Vagina (tissue), 2 donors: ENCODE measurements at regions not wholly inside any gene's neighbourhood (a gene's known extent, or its start where the extent isn't known, plus 50 kb on each side); places are given as distances from the start of the nearest gene placed in this dataset.

Experiments used
- POLR2A ChIP-seq, 2 donors: fragments of 450-650 bp; IDR thresholded peaks; one replicate each; pipeline ENCODE4 v1.6.1; 2017; ENCODE audit warnings: antibody characterized with exemption in 2 of 2, mild to moderate bottlenecking in 2 of 2, moderate library complexity in 2 of 2
- POLR2AphosphoS5 ChIP-seq, 2 donors: sonication (generic); formaldehyde crosslinking; IDR thresholded peaks; one replicate each; pipeline ENCODE4 v1.9.0; 2017; ENCODE audit warnings: antibody characterized with exemption in 2 of 2, mild to moderate bottlenecking in 2 of 2, low read depth in 1 of 2; ENCODE audit not compliant: insufficient read depth in 1 of 2
- TF ChIP-seq, protein P1 (sequence below), 3 experiments: fragments of 450-650 bp in 2 of 3; fragments of 200-600 bp in 1 of 3; sonication (generic) in 1 of 3; IDR thresholded peaks; one replicate each; pipeline ENCODE4 v1.5.1; 2017 to 2019; ENCODE audit warnings: antibody characterized with exemption in 3 of 3, mild to moderate bottlenecking in 2 of 3, moderate library complexity in 2 of 3

DNA sequence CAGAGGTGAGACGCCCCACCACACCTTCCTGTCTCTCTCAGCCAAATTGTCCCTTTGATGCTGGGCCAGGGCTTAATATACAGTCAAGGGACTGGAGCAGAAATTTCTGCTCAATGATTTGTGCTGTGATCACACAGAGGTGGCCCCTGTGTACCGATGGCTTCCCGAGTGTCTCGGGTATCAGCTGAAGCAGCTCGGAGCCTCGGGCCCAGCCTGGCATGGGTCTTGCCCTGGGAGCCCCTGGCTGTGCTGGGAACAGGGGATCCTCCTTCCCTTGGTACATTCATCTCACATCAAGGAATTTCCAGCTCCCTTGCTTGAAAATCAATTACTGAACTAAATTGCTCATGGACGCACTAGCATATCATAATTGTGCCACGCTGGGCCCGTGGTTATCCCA is 148.8 kb upstream of the C1orf174 start:
- TF ChIP-seq POLR2A (IDR thresholded peaks at IDR 0.05): no peak
- TF ChIP-seq, protein P1, sequence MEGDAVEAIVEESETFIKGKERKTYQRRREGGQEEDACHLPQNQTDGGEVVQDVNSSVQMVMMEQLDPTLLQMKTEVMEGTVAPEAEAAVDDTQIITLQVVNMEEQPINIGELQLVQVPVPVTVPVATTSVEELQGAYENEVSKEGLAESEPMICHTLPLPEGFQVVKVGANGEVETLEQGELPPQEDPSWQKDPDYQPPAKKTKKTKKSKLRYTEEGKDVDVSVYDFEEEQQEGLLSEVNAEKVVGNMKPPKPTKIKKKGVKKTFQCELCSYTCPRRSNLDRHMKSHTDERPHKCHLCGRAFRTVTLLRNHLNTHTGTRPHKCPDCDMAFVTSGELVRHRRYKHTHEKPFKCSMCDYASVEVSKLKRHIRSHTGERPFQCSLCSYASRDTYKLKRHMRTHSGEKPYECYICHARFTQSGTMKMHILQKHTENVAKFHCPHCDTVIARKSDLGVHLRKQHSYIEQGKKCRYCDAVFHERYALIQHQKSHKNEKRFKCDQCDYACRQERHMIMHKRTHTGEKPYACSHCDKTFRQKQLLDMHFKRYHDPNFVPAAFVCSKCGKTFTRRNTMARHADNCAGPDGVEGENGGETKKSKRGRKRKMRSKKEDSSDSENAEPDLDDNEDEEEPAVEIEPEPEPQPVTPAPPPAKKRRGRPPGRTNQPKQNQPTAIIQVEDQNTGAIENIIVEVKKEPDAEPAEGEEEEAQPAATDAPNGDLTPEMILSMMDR (IDR thresholded peaks at IDR 0.05): no peak
- no peak for TF ChIP-seq POLR2AphosphoS5 (IDR thresholded peaks at IDR 0.05; ENCODE audit: insufficient read depth in 1 of 2, low read depth in 1 of 2)
